ENCODE measurements at regions not wholly inside any gene's neighbourhood (a gene's known extent, or its start where the extent isn't known, plus 50 kb on each side); places are given as distances from the start of the nearest gene placed in this dataset.

GRCh38 chr7:128150223-128150865, 90.7 kb upstream of the LEP start:
- H4K20me1 ChIP-seq (ENCODE audit: insufficient read depth), result no peaks in the 10 kb centered on the region
- no peak overlapping the region for H3K9ac ChIP-seq
- no peaks in the 10 kb centered on the region for H3K36me3 ChIP-seq (replicated peaks in 1 of 2; ENCODE audit: control insufficient read depth in 1 of 2, insufficient read depth in 2 of 2, low read length in 1 of 2)
- H3K9me2 ChIP-seq, result no peaks in the 10 kb centered on the region
- H2AFZ ChIP-seq (ENCODE audit: low read depth), result no peak overlapping the region
- 76% methylated on average over 7 of the region's 7 CpGs for WGBS (ENCODE audit: low lambda C conversion rate)
- H3K27ac ChIP-seq (ENCODE audit: low read depth in 2 of 2, low read length in 1 of 2), result no peak overlapping the region
- H3K79me2 ChIP-seq (ENCODE audit: insufficient read depth), result no peaks in the 10 kb centered on the region
- H3K9me3 ChIP-seq, result no peaks in the 10 kb centered on the region
- DNase-seq, result no peak
- POLR2A ChIA-PET, result no interaction called here
- H3F3A ChIP-seq (replicated peaks; ENCODE audit: insufficient read depth), result no peaks in the 10 kb centered on the region
- TF ChIP-seq ELF1 (IDR thresholded peaks at IDR 0.05) (no peak), ZBTB33 (IDR thresholded peaks at IDR 0.05; ENCODE audit: borderline replicate concordance, low read depth) (no peak), MXI1 (IDR thresholded peaks at IDR 0.05; ENCODE audit: low read depth, low read length) (no peak), FOXJ3 (CRISPR knock-in tag; IDR thresholded peaks at IDR 0.05) (no peak), GATA2 (CRISPR knock-in tag; IDR thresholded peaks at IDR 0.05) (no peak), CHD2 (IDR thresholded peaks at IDR 0.05; ENCODE audit: low read length, partially characterized antibody) (no peak), EP300 (IDR thresholded peaks at IDR 0.05; ENCODE audit: borderline replicate concordance in 1 of 2, low read depth in 1 of 2, low read length in 1 of 2) (no peak), IRF3 (IDR thresholded peaks at IDR 0.05; ENCODE audit: low read depth, low read length) (no peak), MAX (IDR thresholded peaks at IDR 0.05; ENCODE audit: low read depth) (no peak), GABPA (IDR thresholded peaks at IDR 0.05; ENCODE audit: low read depth) (no peak), TCF12 (IDR thresholded peaks at IDR 0.05) (no peak), MEF2A (IDR thresholded peaks at IDR 0.05; ENCODE audit: borderline replicate concordance, low read depth) (no peak)
- TF ChIP-seq, protein P1, sequence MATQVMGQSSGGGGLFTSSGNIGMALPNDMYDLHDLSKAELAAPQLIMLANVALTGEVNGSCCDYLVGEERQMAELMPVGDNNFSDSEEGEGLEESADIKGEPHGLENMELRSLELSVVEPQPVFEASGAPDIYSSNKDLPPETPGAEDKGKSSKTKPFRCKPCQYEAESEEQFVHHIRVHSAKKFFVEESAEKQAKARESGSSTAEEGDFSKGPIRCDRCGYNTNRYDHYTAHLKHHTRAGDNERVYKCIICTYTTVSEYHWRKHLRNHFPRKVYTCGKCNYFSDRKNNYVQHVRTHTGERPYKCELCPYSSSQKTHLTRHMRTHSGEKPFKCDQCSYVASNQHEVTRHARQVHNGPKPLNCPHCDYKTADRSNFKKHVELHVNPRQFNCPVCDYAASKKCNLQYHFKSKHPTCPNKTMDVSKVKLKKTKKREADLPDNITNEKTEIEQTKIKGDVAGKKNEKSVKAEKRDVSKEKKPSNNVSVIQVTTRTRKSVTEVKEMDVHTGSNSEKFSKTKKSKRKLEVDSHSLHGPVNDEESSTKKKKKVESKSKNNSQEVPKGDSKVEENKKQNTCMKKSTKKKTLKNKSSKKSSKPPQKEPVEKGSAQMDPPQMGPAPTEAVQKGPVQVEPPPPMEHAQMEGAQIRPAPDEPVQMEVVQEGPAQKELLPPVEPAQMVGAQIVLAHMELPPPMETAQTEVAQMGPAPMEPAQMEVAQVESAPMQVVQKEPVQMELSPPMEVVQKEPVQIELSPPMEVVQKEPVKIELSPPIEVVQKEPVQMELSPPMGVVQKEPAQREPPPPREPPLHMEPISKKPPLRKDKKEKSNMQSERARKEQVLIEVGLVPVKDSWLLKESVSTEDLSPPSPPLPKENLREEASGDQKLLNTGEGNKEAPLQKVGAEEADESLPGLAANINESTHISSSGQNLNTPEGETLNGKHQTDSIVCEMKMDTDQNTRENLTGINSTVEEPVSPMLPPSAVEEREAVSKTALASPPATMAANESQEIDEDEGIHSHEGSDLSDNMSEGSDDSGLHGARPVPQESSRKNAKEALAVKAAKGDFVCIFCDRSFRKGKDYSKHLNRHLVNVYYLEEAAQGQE (IDR thresholded peaks at IDR 0.05; ENCODE audit: low read depth, low read length), result no peak
- CTCF ChIA-PET, result interaction anchor here (1.4 kb wide), 1 partner anchor 15 kb away, joined by 4 read pairs; no protein-coding TSS in a partner anchor
- H3K27me3 ChIP-seq (ENCODE audit: insufficient read depth), result peaks cover 28% of the 10 kb centered on the region; the same call in 1 of the 2 replicates
- H3K4me3 ChIP-seq (ENCODE audit: low read depth in 2 of 2, low read length in 1 of 2), result no peak overlapping the region
- H3K4me2 ChIP-seq, result no peak overlapping the region
- peaks cover 0 to 2% of the 10 kb centered on the region in 2 experiments; a peak in 1 of 4 replicates for H3K4me1 ChIP-seq (ENCODE audit: control insufficient read depth in 1 of 2, insufficient read depth in 2 of 2, low read depth in 1 of 2, low read length in 1 of 2)
